Liver (tissue), 8 donors: ENCODE measurements at regions not wholly inside any gene's neighbourhood (a gene's known extent, or its start where the extent isn't known, plus 50 kb on each side); places are given as distances from the start of the nearest gene placed in this dataset.

ENCODE experiments used
- DNase-seq: peaks from one replicate; pipeline ENCODE4 v3.0.0-alpha.2; 2017; ENCODE audit warnings: low spot score
- H3K27ac ChIP-seq, 2 donors: one replicate each; pipeline ENCODE4 v1.7.0; 2013; ENCODE audit warnings: inconsistent platforms in 2 of 2, low read length in 2 of 2, control low read depth in 1 of 2, low read depth in 1 of 2, mild to moderate bottlenecking in 1 of 2
- H3K27me3 ChIP-seq, 4 donors: one replicate each; pipeline versions ENCODE4 v1.6.1 to v1.7.0; 2013; ENCODE audit warnings: low read length in 3 of 4, inconsistent platforms in 1 of 4, mild to moderate bottlenecking in 1 of 4, moderate library complexity in 1 of 4; ENCODE audit not compliant: control insufficient read depth in 4 of 4, insufficient read depth in 4 of 4
- H3K36me3 ChIP-seq, 4 donors: one replicate each; pipeline versions ENCODE4 v1.6.1 to v1.7.0; 2013; ENCODE audit warnings: low read length in 3 of 4, mild to moderate bottlenecking in 3 of 4, low read depth in 1 of 4, moderate library complexity in 1 of 4; ENCODE audit not compliant: control insufficient read depth in 4 of 4, insufficient read depth in 3 of 4
- H3K4me1 ChIP-seq, 4 donors: one replicate each; pipeline versions ENCODE4 v1.6.1 to v1.7.0; 2013; ENCODE audit warnings: low read length in 3 of 4, mild to moderate bottlenecking in 3 of 4, moderate library complexity in 1 of 4; ENCODE audit not compliant: control insufficient read depth in 4 of 4, insufficient read depth in 4 of 4
- H3K4me3 ChIP-seq, 3 donors: one replicate each; pipeline versions ENCODE4 v1.6.1 to v1.7.0; 2013; ENCODE audit warnings: low read length in 3 of 3, control low read depth in 1 of 3, low read depth in 1 of 3, mild to moderate bottlenecking in 1 of 3
- H3K9ac ChIP-seq, 2 donors: one replicate each; pipeline ENCODE4 v1.7.0; 2013; ENCODE audit warnings: low read length in 2 of 2, mild to moderate bottlenecking in 2 of 2, moderate library complexity in 2 of 2, control low read depth in 1 of 2, low read depth in 1 of 2
- H3K9me3 ChIP-seq, 4 donors: one replicate each; pipeline versions ENCODE4 v1.6.1 to v1.7.0; 2013; ENCODE audit warnings: low read length in 3 of 4; ENCODE audit not compliant: control insufficient read depth in 4 of 4
- FOXA2 ChIP-seq: IDR thresholded peaks from 2 replicates; pipeline ENCODE4 v1.6.1; 2016; ENCODE audit warnings: antibody characterized with exemption
- GABPA ChIP-seq, 2 donors: IDR thresholded peaks in 1 of 2; conservative IDR thresholded peaks in 1 of 2; 2 replicates each; pipeline ENCODE4 v1.6.1; 2016; ENCODE audit warnings: antibody characterized with exemption in 2 of 2, mild to moderate bottlenecking in 1 of 2, moderate library complexity in 1 of 2
- HNF4A ChIP-seq, 2 donors: conservative IDR thresholded peaks; 2 replicates each; pipeline ENCODE4 v1.6.1; 2016; ENCODE audit warnings: antibody characterized with exemption in 2 of 2, mild to moderate bottlenecking in 2 of 2
- HNF4G ChIP-seq: IDR thresholded peaks from 2 replicates; pipeline ENCODE4 v1.6.1; 2016; ENCODE audit warnings: antibody characterized with exemption
- NR2F2 ChIP-seq: IDR thresholded peaks from 2 replicates; pipeline ENCODE4 v1.6.1; 2016; ENCODE audit warnings: antibody characterized with exemption
- RAD21 ChIP-seq, 2 donors: IDR thresholded peaks; 2 replicates each; pipeline ENCODE4 v1.6.1; 2016; ENCODE audit warnings: antibody characterized with exemption in 2 of 2, mild to moderate bottlenecking in 2 of 2
- RXRA ChIP-seq, 2 donors: IDR thresholded peaks; 2 replicates each; pipeline ENCODE4 v1.6.1; 2017 to 2018; ENCODE audit warnings: antibody characterized with exemption in 2 of 2, mild to moderate bottlenecking in 1 of 2
- SP1 ChIP-seq: IDR thresholded peaks from 2 replicates; pipeline ENCODE4 v1.6.1; 2018; ENCODE audit warnings: antibody characterized with exemption, mild to moderate bottlenecking
- TAF1 ChIP-seq: conservative IDR thresholded peaks from 2 replicates; pipeline ENCODE4 v1.6.1; 2016; ENCODE audit warnings: antibody characterized with exemption, mild to moderate bottlenecking
- YY1 ChIP-seq: IDR thresholded peaks from 2 replicates; pipeline ENCODE4 v1.6.1; 2016; ENCODE audit warnings: antibody characterized with exemption, mild to moderate bottlenecking
- WGBS: extraction: QIAGEN DNeasy Blood & Tissue Kit; methylation state at CpG from one replicate; pipeline ENCODE4 v1.1.7; 2013; 5-methylcytosine and 5-hydroxymethylcytosine counted together
- TF ChIP-seq, protein P1 (sequence below): IDR thresholded peaks from 2 replicates; pipeline ENCODE4 v1.6.1; 2016; ENCODE audit warnings: antibody characterized with exemption
- TF ChIP-seq, protein P2 (sequence below): IDR thresholded peaks from 2 replicates; pipeline ENCODE4 v1.6.1; 2016; ENCODE audit warnings: antibody characterized with exemption, mild to moderate bottlenecking
- TF ChIP-seq, protein P3 (sequence below): fragments of 150-350 bp; IDR thresholded peaks from 2 replicates; pipeline ENCODE4 v1.5.1; 2017; ENCODE audit warnings: improper control_type of control experiment, low read depth, low read length; ENCODE audit not compliant: missing input control
- donor health status: healthy.
- donor health status: healthy.
- donor health status: healthy.
- donor health status: healthy.
- donor health status: healthy.

DNA sequence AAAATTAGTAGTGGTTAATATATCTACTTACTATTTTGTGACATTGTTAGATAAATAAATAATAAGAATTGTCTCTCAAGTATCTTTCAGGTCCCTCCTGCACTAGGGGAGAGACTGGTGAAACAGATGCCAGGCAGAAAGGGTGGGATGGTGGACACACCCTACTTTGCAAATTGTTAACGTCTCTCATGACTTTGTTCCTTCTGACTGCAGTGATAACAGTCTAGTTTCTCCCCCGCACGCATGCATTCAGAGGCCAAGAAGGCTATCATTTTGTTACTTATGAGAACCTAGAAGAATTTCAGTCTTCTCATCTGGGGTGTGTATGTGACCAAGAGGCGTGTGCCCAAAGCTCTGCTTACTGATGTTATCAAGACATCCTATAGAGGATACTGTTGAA is 152.3 kb downstream of the EDN1 start:
- no peak for TF ChIP-seq RXRA (IDR thresholded peaks at IDR 0.05)
- Histone ChIP-seq H3K9me3 (no peaks in the 10 kb centered on the region), H3K4me1 (no peaks in the 10 kb centered on the region), H3K27ac (no peak overlapping the region), H3K36me3 (no peaks in the 10 kb centered on the region), H3K9ac (no peak overlapping the region), H3K4me3 (no peak overlapping the region), H3K27me3 (no peaks in the 10 kb centered on the region)
- 73% methylated on average over 4 of the region's 4 CpGs for WGBS
- no peak for DNase-seq

DNA sequence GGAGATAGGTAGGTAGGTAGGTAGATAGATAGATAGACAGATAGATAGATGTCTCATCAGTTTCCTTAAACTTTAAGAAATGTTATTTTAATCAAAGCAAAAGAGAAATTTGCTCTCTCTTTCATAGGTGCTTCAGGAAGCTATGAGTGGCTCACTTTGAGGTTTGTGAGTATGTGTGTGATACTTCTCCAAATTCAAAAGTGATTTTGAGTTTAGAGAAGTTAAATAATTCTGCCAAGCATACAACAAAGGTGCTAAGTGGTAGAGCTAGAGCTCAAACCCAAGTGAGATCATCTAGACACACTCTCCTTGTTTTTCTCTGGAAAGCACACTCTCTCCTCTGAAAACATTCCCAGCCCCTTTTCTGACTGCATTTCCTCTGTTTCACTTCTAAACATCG is 156.2 kb downstream of the EDN1 start:
- no peak for DNase-seq
- no peak overlapping the region for H3K4me3 ChIP-seq
- no peak overlapping the region for H3K9ac ChIP-seq
- H3K9me3 ChIP-seq, result no peaks in the 10 kb centered on the region
- H3K4me1 ChIP-seq, result no peaks in the 10 kb centered on the region
- H3K27me3 ChIP-seq, result no peaks in the 10 kb centered on the region
- 84% methylated on average over 1 of the region's 1 CpG for WGBS
- H3K36me3 ChIP-seq, result no peaks in the 10 kb centered on the region
- no peak overlapping the region for H3K27ac ChIP-seq
- no peak for TF ChIP-seq HNF4A (conservative IDR thresholded peaks at IDR 0.05)
- TF ChIP-seq, protein P1, sequence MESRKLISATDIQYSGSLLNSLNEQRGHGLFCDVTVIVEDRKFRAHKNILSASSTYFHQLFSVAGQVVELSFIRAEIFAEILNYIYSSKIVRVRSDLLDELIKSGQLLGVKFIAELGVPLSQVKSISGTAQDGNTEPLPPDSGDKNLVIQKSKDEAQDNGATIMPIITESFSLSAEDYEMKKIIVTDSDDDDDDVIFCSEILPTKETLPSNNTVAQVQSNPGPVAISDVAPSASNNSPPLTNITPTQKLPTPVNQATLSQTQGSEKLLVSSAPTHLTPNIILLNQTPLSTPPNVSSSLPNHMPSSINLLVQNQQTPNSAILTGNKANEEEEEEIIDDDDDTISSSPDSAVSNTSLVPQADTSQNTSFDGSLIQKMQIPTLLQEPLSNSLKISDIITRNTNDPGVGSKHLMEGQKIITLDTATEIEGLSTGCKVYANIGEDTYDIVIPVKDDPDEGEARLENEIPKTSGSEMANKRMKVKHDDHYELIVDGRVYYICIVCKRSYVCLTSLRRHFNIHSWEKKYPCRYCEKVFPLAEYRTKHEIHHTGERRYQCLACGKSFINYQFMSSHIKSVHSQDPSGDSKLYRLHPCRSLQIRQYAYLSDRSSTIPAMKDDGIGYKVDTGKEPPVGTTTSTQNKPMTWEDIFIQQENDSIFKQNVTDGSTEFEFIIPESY, result no peak
- TF ChIP-seq TAF1, result no peak
- TF ChIP-seq FOXA2, result no peak

DNA sequence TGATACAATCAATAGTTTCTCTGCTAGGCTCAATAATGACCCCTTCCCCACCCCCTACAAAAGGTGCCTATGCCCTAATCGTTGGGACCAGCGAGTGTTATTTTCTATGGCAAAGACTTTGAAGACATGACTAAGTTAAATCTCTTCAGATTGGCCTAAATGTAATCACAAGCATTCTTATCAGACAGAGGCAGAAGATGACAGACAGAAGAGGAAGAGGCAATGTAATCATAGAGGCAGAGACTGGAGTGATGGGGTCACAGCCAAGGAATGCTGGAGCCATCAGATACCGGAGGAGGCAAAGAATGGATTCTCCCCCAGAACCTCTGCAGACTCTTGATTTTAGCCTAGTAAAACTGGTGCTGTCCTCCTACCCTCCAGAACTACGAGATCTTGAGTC is 159.3 kb downstream of the EDN1 start:
- Histone ChIP-seq H3K4me1 (no peaks in the 10 kb centered on the region), H3K27ac (no peak overlapping the region), H3K27me3 (no peaks in the 10 kb centered on the region), H3K4me3 (no peak overlapping the region), H3K9ac (no peak overlapping the region), H3K36me3 (no peaks in the 10 kb centered on the region), H3K9me3 (peaks cover 0 to 5% (median under 1%) of the 10 kb centered on the region in 4 donors)
- 89% methylated on average over 4 of the region's 4 CpGs for WGBS
- DNase-seq, result no peak
- TF ChIP-seq, protein P2, sequence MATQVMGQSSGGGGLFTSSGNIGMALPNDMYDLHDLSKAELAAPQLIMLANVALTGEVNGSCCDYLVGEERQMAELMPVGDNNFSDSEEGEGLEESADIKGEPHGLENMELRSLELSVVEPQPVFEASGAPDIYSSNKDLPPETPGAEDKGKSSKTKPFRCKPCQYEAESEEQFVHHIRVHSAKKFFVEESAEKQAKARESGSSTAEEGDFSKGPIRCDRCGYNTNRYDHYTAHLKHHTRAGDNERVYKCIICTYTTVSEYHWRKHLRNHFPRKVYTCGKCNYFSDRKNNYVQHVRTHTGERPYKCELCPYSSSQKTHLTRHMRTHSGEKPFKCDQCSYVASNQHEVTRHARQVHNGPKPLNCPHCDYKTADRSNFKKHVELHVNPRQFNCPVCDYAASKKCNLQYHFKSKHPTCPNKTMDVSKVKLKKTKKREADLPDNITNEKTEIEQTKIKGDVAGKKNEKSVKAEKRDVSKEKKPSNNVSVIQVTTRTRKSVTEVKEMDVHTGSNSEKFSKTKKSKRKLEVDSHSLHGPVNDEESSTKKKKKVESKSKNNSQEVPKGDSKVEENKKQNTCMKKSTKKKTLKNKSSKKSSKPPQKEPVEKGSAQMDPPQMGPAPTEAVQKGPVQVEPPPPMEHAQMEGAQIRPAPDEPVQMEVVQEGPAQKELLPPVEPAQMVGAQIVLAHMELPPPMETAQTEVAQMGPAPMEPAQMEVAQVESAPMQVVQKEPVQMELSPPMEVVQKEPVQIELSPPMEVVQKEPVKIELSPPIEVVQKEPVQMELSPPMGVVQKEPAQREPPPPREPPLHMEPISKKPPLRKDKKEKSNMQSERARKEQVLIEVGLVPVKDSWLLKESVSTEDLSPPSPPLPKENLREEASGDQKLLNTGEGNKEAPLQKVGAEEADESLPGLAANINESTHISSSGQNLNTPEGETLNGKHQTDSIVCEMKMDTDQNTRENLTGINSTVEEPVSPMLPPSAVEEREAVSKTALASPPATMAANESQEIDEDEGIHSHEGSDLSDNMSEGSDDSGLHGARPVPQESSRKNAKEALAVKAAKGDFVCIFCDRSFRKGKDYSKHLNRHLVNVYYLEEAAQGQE, result no peak
- TF ChIP-seq, protein P3, sequence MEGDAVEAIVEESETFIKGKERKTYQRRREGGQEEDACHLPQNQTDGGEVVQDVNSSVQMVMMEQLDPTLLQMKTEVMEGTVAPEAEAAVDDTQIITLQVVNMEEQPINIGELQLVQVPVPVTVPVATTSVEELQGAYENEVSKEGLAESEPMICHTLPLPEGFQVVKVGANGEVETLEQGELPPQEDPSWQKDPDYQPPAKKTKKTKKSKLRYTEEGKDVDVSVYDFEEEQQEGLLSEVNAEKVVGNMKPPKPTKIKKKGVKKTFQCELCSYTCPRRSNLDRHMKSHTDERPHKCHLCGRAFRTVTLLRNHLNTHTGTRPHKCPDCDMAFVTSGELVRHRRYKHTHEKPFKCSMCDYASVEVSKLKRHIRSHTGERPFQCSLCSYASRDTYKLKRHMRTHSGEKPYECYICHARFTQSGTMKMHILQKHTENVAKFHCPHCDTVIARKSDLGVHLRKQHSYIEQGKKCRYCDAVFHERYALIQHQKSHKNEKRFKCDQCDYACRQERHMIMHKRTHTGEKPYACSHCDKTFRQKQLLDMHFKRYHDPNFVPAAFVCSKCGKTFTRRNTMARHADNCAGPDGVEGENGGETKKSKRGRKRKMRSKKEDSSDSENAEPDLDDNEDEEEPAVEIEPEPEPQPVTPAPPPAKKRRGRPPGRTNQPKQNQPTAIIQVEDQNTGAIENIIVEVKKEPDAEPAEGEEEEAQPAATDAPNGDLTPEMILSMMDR, result no peak
- TF ChIP-seq GABPA (IDR thresholded peaks at IDR 0.05 in 1 of 2, conservative IDR thresholded peaks at IDR 0.05 in 1 of 2) (no peak), RXRA (IDR thresholded peaks at IDR 0.05) (no peak), SP1 (no peak), RAD21 (IDR thresholded peaks at IDR 0.05) (no peak), YY1 (no peak), NR2F2 (no peak), HNF4G (no peak)
